Gastrocnemius medialis (tissue), 4 donors: ENCODE measurements at regions not wholly inside any gene's neighbourhood (a gene's known extent, or its start where the extent isn't known, plus 50 kb on each side); places are given as distances from the start of the nearest gene placed in this dataset.

Experiments used
- CTCF ChIP-seq, 5 experiments: fragments of 450-650 bp in 3 of 5; fragments of 200-600 bp in 2 of 5; sonication (generic) in 2 of 5; IDR thresholded peaks in 4 of 5; conservative IDR thresholded peaks in 1 of 5; 1 replicate in 4 of 5; 2 replicates in 1 of 5; pipeline ENCODE4 v1.5.1; 2016 to 2019; ENCODE audit warnings: antibody characterized with exemption in 5 of 5, mild to moderate bottlenecking in 3 of 5, moderate library complexity in 3 of 5
- POLR2A ChIP-seq, 2 donors: fragments of 450-650 bp; IDR thresholded peaks; one replicate each; pipeline ENCODE4 v1.6.1; 2017; ENCODE audit warnings: antibody characterized with exemption in 2 of 2, mild to moderate bottlenecking in 2 of 2, moderate library complexity in 2 of 2

DNA sequence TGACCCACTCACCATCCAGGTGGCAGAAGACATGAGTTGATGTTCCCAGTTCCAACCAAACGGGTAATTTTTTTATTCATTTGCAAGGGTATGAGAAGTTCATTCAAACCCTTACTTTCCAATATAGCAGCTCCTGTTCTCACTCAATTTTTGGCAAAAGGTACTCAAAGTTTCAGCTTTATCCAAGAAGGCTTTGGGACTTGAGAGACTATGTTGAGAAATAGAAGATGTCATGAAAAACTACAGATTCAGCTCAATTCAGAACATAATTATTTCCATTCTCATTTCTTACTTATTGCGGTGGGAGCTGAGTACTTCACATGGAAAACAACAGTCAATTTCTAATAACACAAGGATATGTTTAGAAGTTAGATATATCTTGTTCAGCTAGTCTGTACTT, 162.3 kb downstream of the FNDC1 start:
- TF ChIP-seq POLR2A (IDR thresholded peaks at IDR 0.05) (no peak), CTCF (IDR thresholded peaks at IDR 0.05 in 4 of 5, conservative IDR thresholded peaks at IDR 0.05 in 1 of 5) (no peak)
